ENCODE measurements at regions not wholly inside any gene's neighbourhood (a gene's known extent, or its start where the extent isn't known, plus 50 kb on each side); places are given as distances from the start of the nearest gene placed in this dataset.

DNA sequence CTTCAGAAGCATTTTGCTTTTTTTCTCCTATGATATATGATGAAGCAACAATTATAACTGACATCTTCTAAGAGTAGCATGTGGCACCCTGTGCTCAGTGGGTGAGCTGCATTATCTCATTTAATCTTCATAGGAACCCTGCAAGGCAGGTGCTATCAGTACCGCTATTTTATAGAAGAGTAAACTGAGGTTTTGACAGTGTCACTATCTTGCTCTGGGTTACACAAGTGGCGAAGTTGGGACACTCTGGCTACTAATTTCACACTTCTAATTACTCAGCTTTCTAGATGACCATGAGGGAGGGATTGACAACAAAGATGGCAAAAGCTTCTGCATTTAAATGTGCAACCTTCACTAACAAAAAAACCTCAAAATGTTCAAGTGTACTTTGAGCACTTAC, 76.9 kb upstream of the CAMK2D start:
- Histone ChIP-seq H3K9ac (ENCODE audit: insufficient read depth in 1 of 2, low read depth in 2 of 2, low read length in 2 of 2) (no peak overlapping the region), H3K27me3 (ENCODE audit: control insufficient read depth in 2 of 2, insufficient read depth in 2 of 2, low read length in 2 of 2) (no peaks in the 10 kb centered on the region), H3K9me3 (replicated peaks; ENCODE audit: control insufficient read depth, insufficient read depth, low read depth, low read length) (no peaks in the 10 kb centered on the region), H3K27ac (ENCODE audit: extremely low read depth, low read depth, low read length) (no peak overlapping the region), H3K4me1 (replicated peaks in 1 of 2; ENCODE audit: control insufficient read depth in 2 of 2, insufficient read depth in 2 of 2, low read length in 2 of 2) (no peaks in the 10 kb centered on the region), H3K9me1 (ENCODE audit: control insufficient read depth, insufficient read depth, low read length) (no peaks in the 10 kb centered on the region), H4K20me1 (replicated peaks; ENCODE audit: control insufficient read depth, insufficient read depth, low read length) (no peaks in the 10 kb centered on the region), H3K79me2 (ENCODE audit: control insufficient read depth, insufficient read depth, low read length) (no peaks in the 10 kb centered on the region), H3K4me2 (ENCODE audit: insufficient read depth, low read length) (no peak overlapping the region), H3K36me3 (ENCODE audit: control insufficient read depth, insufficient read depth, low read length) (no peaks in the 10 kb centered on the region), H2AFZ (ENCODE audit: low read depth, low read length) (no peak overlapping the region), H3K4me3 (no peak overlapping the region)
- 0% methylated on average over 2 of the region's 2 CpGs for WGBS (ENCODE audit: insufficient coverage, low coverage, missing lambda C conversion rate)
- FAIRE-seq, result no peak
- DNase-seq (ENCODE audit: extremely low read depth in 1 of 4, low spot score in 3 of 4), result no peak
- intact Hi-C loops (cut with micrococcal nuclease), result no loop called here
- POLR2A ChIA-PET, result no interaction called here
- BruUV-seq (replicated peaks), result no TSS peak
- CTCF ChIA-PET (ENCODE audit: low intra/inter-chr PET ratio), result no interaction called here
- in situ Hi-C loops (cut with MboI), result no loop called here
- ATAC-seq, result no peak
- TF ChIP-seq, protein P1, sequence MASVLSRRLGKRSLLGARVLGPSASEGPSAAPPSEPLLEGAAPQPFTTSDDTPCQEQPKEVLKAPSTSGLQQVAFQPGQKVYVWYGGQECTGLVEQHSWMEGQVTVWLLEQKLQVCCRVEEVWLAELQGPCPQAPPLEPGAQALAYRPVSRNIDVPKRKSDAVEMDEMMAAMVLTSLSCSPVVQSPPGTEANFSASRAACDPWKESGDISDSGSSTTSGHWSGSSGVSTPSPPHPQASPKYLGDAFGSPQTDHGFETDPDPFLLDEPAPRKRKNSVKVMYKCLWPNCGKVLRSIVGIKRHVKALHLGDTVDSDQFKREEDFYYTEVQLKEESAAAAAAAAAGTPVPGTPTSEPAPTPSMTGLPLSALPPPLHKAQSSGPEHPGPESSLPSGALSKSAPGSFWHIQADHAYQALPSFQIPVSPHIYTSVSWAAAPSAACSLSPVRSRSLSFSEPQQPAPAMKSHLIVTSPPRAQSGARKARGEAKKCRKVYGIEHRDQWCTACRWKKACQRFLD (CRISPR knock-in tag; IDR thresholded peaks at IDR 0.05), result no peak
- TF ChIP-seq SREBF2 (CRISPR knock-in tag; IDR thresholded peaks at IDR 0.05) (no peak), ZNF124 (CRISPR knock-in tag; IDR thresholded peaks at IDR 0.05) (no peak), FUS (optimal IDR thresholded peaks at IDR 0.05; ENCODE audit: low read depth, low read length) (no peak), ADNP (tag; IDR thresholded peaks at IDR 0.05) (no peak), USF2 (CRISPR knock-in tag; IDR thresholded peaks at IDR 0.05) (no peak), ZSCAN29 (IDR thresholded peaks at IDR 0.05) (no peak), ZNF639 (CRISPR knock-in tag; conservative IDR thresholded peaks at IDR 0.05 in 1 of 2, IDR thresholded peaks at IDR 0.05 in 1 of 2) (no peak), RAD51 (IDR thresholded peaks at IDR 0.05; ENCODE audit: borderline replicate concordance, low read depth) (no peak), HDAC1 (IDR thresholded peaks at IDR 0.05) (no peak), CTBP1 (IDR thresholded peaks at IDR 0.05; ENCODE audit: borderline replicate concordance) (no peak), STAT5B (CRISPR knock-in tag; IDR thresholded peaks at IDR 0.05) (no peak), ZNF785 (CRISPR knock-in tag; IDR thresholded peaks at IDR 0.05) (no peak), ZSCAN32 (CRISPR knock-in tag; IDR thresholded peaks at IDR 0.05) (no peak)
- TF ChIP-seq, protein P2, sequence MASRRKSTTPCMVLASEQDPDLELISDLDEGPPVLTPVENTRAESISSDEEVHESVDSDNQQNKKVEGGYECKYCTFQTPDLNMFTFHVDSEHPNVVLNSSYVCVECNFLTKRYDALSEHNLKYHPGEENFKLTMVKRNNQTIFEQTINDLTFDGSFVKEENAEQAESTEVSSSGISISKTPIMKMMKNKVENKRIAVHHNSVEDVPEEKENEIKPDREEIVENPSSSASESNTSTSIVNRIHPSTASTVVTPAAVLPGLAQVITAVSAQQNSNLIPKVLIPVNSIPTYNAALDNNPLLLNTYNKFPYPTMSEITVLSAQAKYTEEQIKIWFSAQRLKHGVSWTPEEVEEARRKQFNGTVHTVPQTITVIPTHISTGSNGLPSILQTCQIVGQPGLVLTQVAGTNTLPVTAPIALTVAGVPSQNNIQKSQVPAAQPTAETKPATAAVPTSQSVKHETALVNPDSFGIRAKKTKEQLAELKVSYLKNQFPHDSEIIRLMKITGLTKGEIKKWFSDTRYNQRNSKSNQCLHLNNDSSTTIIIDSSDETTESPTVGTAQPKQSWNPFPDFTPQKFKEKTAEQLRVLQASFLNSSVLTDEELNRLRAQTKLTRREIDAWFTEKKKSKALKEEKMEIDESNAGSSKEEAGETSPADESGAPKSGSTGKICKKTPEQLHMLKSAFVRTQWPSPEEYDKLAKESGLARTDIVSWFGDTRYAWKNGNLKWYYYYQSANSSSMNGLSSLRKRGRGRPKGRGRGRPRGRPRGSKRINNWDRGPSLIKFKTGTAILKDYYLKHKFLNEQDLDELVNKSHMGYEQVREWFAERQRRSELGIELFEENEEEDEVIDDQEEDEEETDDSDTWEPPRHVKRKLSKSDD (conservative IDR thresholded peaks at IDR 0.05; ENCODE audit: low read length), result no peak
- TF ChIP-seq, protein P3, sequence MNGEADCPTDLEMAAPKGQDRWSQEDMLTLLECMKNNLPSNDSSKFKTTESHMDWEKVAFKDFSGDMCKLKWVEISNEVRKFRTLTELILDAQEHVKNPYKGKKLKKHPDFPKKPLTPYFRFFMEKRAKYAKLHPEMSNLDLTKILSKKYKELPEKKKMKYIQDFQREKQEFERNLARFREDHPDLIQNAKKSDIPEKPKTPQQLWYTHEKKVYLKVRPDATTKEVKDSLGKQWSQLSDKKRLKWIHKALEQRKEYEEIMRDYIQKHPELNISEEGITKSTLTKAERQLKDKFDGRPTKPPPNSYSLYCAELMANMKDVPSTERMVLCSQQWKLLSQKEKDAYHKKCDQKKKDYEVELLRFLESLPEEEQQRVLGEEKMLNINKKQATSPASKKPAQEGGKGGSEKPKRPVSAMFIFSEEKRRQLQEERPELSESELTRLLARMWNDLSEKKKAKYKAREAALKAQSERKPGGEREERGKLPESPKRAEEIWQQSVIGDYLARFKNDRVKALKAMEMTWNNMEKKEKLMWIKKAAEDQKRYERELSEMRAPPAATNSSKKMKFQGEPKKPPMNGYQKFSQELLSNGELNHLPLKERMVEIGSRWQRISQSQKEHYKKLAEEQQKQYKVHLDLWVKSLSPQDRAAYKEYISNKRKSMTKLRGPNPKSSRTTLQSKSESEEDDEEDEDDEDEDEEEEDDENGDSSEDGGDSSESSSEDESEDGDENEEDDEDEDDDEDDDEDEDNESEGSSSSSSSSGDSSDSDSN (IDR thresholded peaks at IDR 0.05; ENCODE audit: borderline replicate concordance in 1 of 2, low read depth in 2 of 2, low read length in 2 of 2), result no peak

All from K562 (cell line).